ENCODE measurements at regions not wholly inside any gene's neighbourhood (a gene's known extent, or its start where the extent isn't known, plus 50 kb on each side); places are given as distances from the start of the nearest gene placed in this dataset.

GRCh38 chr4:1563768-1564485 lies 120.2 kb downstream of the FAM53A start:
- no peaks in the 10 kb centered on the region for H3K9me3 ChIP-seq
- no peak overlapping the region for H3K27ac ChIP-seq
- peaks cover 0 to 4% (median 0%) of the 10 kb centered on the region in 3 donors for H3K4me1 ChIP-seq
- 47 to 67% methylated on average over 6 to 13 of the region's 20 CpGs for WGBS, 2 donors (ENCODE audit: low coverage in 1 of 2)
- no peak overlapping the region for H3K4me3 ChIP-seq
- H3K36me3 ChIP-seq: no peaks in the 10 kb centered on the region
- ATAC-seq: no peak
- no peak for TF ChIP-seq EP300 (IDR thresholded peaks at IDR 0.05)
- no peak for TF ChIP-seq CTCF (IDR thresholded peaks at IDR 0.05)
- no peak for TF ChIP-seq POLR2A (IDR thresholded peaks at IDR 0.05)
- no peak for TF ChIP-seq POLR2AphosphoS5 (IDR thresholded peaks at IDR 0.05)
- peaks cover 99% of the 10 kb centered on the region for H3K27me3 ChIP-seq

GRCh38 chr4:1563241-1563640 lies 120.9 kb downstream of the FAM53A start:
- TF ChIP-seq CTCF (IDR thresholded peaks at IDR 0.05) (no peak), EP300 (IDR thresholded peaks at IDR 0.05) (no peak)
- Histone ChIP-seq H3K27me3 (peaks cover 99% of the 10 kb centered on the region), H3K36me3 (no peaks in the 10 kb centered on the region), H3K9me3 (no peaks in the 10 kb centered on the region), H3K4me1 (peaks cover 0 to 4% (median 0%) of the 10 kb centered on the region in 3 donors), H3K4me3 (no peak overlapping the region), H3K27ac (no peak overlapping the region)
- WGBS, 2 donors (ENCODE audit: low coverage in 1 of 2): 80% methylated on average over 1 of the region's 9 CpGs; no CpG with 5 or more reads in 1 of the 2 donors
- ATAC-seq: no peak

- Histone ChIP-seq H3K27me3 (peaks cover 99% of the 10 kb centered on the region), H3K4me3 (no peak overlapping the region), H3K4me1 (peaks cover 0 to 1% (median 0%) of the 10 kb centered on the region in 3 donors), H3K27ac (no peak overlapping the region), H3K9me3 (no peaks in the 10 kb centered on the region), H3K36me3 (no peaks in the 10 kb centered on the region)
- no peak for ATAC-seq
- TF ChIP-seq POLR2AphosphoS5 (IDR thresholded peaks at IDR 0.05) (no peak), EP300 (IDR thresholded peaks at IDR 0.05) (no peak), POLR2A (IDR thresholded peaks at IDR 0.05) (no peak), CTCF (IDR thresholded peaks at IDR 0.05) (no peak)
- WGBS, 2 donors (ENCODE audit: low coverage in 1 of 2): 91% methylated on average over 6 of the region's 12 CpGs; no CpG with 5 or more reads in 1 of the 2 donors
These were observed 121.3 kb downstream of the FAM53A start for GRCh38 chr4:1562771-1563170.

GRCh38 chr4:1562371-1562770 lies 121.7 kb downstream of the FAM53A start:
- Histone ChIP-seq H3K36me3 (no peaks in the 10 kb centered on the region), H3K27ac (no peak overlapping the region), H3K4me3 (no peak overlapping the region), H3K4me1 (no peaks in the 10 kb centered on the region), H3K27me3 (peaks cover 99% of the 10 kb centered on the region), H3K9me3 (no peaks in the 10 kb centered on the region)
- 90% methylated on average over 4 of the region's 19 CpGs; no CpG with 5 or more reads in 1 of the 2 donors for WGBS, 2 donors (ENCODE audit: low coverage in 1 of 2)
- no peak for TF ChIP-seq CTCF (IDR thresholded peaks at IDR 0.05)
- TF ChIP-seq POLR2AphosphoS5 (IDR thresholded peaks at IDR 0.05): no peak
- no peak for TF ChIP-seq EP300 (IDR thresholded peaks at IDR 0.05)
- no peak for TF ChIP-seq POLR2A (IDR thresholded peaks at IDR 0.05)
- ATAC-seq: no peak
